GM19239 (cell line): ENCODE measurements at regions not wholly inside any gene's neighbourhood (a gene's known extent, or its start where the extent isn't known, plus 50 kb on each side); places are given as distances from the start of the nearest gene placed in this dataset.
"Not testable (repeated sequence)": the region's sequence is repeated elsewhere in the genome, so short reads cannot be mapped to it uniquely, and the experiment has no call there.

Experiments
- DNase-seq: peaks from one replicate; pipeline ENCODE4 v3.0.0; 2011; ENCODE audit warnings: low spot score; ENCODE audit not compliant: insufficient read length
- FAIRE-seq: peaks from 2 replicates; lab custom pipeline; 2011; peaks lifted over from hg19 to GRCh38; lab: Jason Lieb, UNC

DNA sequence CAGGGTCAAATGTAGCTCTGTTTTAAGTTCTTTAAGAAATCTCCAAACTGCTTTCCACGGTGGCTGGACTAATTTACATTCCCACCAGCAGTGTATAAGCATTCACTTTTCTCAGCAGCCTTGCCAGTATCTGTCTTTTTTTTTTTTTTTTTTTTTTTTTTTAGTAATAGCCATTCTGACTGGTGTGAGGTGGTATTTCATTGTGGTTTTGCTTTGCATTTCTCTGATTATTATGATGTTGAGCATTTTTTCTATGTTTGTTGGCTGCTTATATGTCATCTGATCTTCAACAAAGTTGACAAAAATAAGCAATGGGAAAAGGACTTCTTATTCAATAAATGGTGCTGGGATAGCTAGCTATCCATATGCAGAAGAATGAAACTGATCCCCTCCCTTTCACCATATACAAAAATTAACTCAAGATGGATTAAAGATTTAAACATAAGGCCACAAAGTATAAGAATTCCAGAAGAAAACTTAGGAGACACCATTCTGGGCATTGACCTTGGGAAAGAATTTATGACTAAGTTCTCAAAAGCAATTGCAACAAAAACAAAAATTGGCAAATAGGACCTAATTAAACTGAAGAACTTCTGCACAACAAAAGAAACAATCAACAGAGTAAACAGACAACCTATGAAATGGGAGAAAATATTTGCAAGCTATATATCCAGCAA, 52.6 kb upstream of the FRMD6 start:
- FAIRE-seq, DNase-seq: not testable (repeated sequence)

DNA sequence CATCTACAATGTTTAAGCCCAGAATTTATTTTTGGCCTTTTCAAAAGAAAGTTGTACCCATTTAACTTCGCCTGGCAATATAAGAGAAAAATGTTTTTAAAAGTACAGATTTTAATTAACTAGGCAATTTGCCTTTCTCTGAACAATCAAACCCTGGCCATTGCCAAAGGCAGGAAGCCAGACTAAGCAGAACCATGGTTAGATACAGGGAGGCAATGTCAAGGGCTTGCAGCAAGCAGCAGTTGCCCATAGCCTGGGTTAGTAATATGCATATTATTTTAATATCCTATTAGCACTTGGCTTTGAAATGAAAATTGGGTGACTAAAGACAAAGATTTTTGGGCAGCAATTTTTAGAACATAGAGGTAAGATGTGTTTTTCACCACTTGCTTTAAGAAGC, 51.1 kb upstream of the FRMD6 start:
- FAIRE-seq: no peak
- no peak for DNase-seq
